ENCODE measurements at regions not wholly inside any gene's neighbourhood (a gene's known extent, or its start where the extent isn't known, plus 50 kb on each side); places are given as distances from the start of the nearest gene placed in this dataset.
A peak's percentile ranks its signal among the peaks of the same experiment; 100 is the strongest.

- H3K27ac ChIP-seq, result no peak overlapping the region
- TF ChIP-seq CTCF (IDR thresholded peaks at IDR 0.05), result no peak
- TF ChIP-seq EZH2 (IDR thresholded peaks at IDR 0.05), result no peak
- TF ChIP-seq EZH2phosphoT487 (IDR thresholded peaks at IDR 0.05), result no peak
- H3K36me3 ChIP-seq, result no peaks in the 10 kb centered on the region
- H4K20me1 ChIP-seq (ENCODE audit: low read depth), result no peaks in the 10 kb centered on the region
- H3K27me3 Mint-ChIP-seq (ENCODE audit: insufficient read depth, low read depth), result peaks cover 2% of the 10 kb centered on the region
- H3F3A ChIP-seq (ENCODE audit: low read depth), result no peaks in the 10 kb centered on the region
- peaks cover 17% of the 10 kb centered on the region for H3K4me1 ChIP-seq
- no peak for DNase-seq (ENCODE audit: low spot score)
- H3K36me3 Mint-ChIP-seq, result peaks cover 3% of the 10 kb centered on the region
- H3K9me3 Mint-ChIP-seq, result peaks cover 10% of the 10 kb centered on the region
- no peak overlapping the region for H3K27ac Mint-ChIP-seq
- no peak overlapping the region for H3K4me3 Mint-ChIP-seq
- H3K4me3 ChIP-seq, result no peak overlapping the region
- no peaks in the 10 kb centered on the region for H3K9me3 ChIP-seq (ENCODE audit: low read depth)
- no peak overlapping the region for H3K4me2 ChIP-seq
- H2AFZ ChIP-seq (replicated peaks), result peak overlapping the region; percentile 73
- no peaks in the 10 kb centered on the region for H3K27me3 ChIP-seq
- no peaks in the 10 kb centered on the region for H3K79me2 ChIP-seq (ENCODE audit: low read depth)
- H3K9ac ChIP-seq, result no peak overlapping the region
- peaks cover 45% of the 10 kb centered on the region for H3K4me1 Mint-ChIP-seq
Measured at GRCh38 chr5:124872086-124872485, 125.6 kb upstream of the ZNF608 start.

- H3K27ac ChIP-seq, result no peak overlapping the region
- H3K27me3 ChIP-seq, result no peaks in the 10 kb centered on the region
- no peak for DNase-seq (ENCODE audit: low spot score)
- no peak overlapping the region for H3K4me3 ChIP-seq
- H3K9ac ChIP-seq, result no peak overlapping the region
- Mint-ChIP-seq H3K27ac (no peak overlapping the region), H3K4me3 (no peak overlapping the region), H3K9me3 (peaks cover 10% of the 10 kb centered on the region), H3K27me3 (ENCODE audit: insufficient read depth, low read depth) (peaks cover 2% of the 10 kb centered on the region), H3K36me3 (peaks cover 3% of the 10 kb centered on the region), H3K4me1 (peaks cover 46% of the 10 kb centered on the region)
- H3K79me2 ChIP-seq (ENCODE audit: low read depth), result no peaks in the 10 kb centered on the region
- no peak overlapping the region for H3K4me2 ChIP-seq
- H2AFZ ChIP-seq (replicated peaks), result peak overlapping the region; percentile 73
- TF ChIP-seq EZH2 (IDR thresholded peaks at IDR 0.05) (no peak), CTCF (IDR thresholded peaks at IDR 0.05) (no peak), EZH2phosphoT487 (IDR thresholded peaks at IDR 0.05) (no peak)
- no peaks in the 10 kb centered on the region for H3K36me3 ChIP-seq
- no peaks in the 10 kb centered on the region for H4K20me1 ChIP-seq (ENCODE audit: low read depth)
- peaks cover 17% of the 10 kb centered on the region for H3K4me1 ChIP-seq
- H3F3A ChIP-seq (ENCODE audit: low read depth), result no peaks in the 10 kb centered on the region
- no peaks in the 10 kb centered on the region for H3K9me3 ChIP-seq (ENCODE audit: low read depth)
Measured at GRCh38 chr5:124872615-124873014, 126.2 kb upstream of the ZNF608 start.

- no peak for TF ChIP-seq EZH2 (IDR thresholded peaks at IDR 0.05)
- TF ChIP-seq CTCF (IDR thresholded peaks at IDR 0.05), result no peak
- no peak for TF ChIP-seq EZH2phosphoT487 (IDR thresholded peaks at IDR 0.05)
- H3K4me3 Mint-ChIP-seq, result no peak overlapping the region
Measured at GRCh38 chr5:124873188-124873587, 126.7 kb upstream of the ZNF608 start.

More at GRCh38 chr5:124873188-124873587, 126.7 kb upstream of the ZNF608 start:
- Histone ChIP-seq H3K4me1 (peaks cover 17% of the 10 kb centered on the region), H3K9me3 (ENCODE audit: low read depth) (no peaks in the 10 kb centered on the region), H3K36me3 (no peaks in the 10 kb centered on the region), H3K27ac (no peak overlapping the region), H3F3A (ENCODE audit: low read depth) (no peaks in the 10 kb centered on the region), H3K27me3 (no peaks in the 10 kb centered on the region), H3K4me2 (no peak overlapping the region), H4K20me1 (ENCODE audit: low read depth) (no peaks in the 10 kb centered on the region), H3K4me3 (no peak overlapping the region), H3K79me2 (ENCODE audit: low read depth) (no peaks in the 10 kb centered on the region), H3K9ac (no peak overlapping the region), H2AFZ (replicated peaks) (no peak overlapping the region)
- no peak for DNase-seq (ENCODE audit: low spot score)
- H3K9me3 Mint-ChIP-seq, result peaks cover 10% of the 10 kb centered on the region
- peaks cover 48% of the 10 kb centered on the region for H3K4me1 Mint-ChIP-seq
- H3K27me3 Mint-ChIP-seq (ENCODE audit: insufficient read depth, low read depth), result peaks cover 2% of the 10 kb centered on the region
- peaks cover 3% of the 10 kb centered on the region for H3K36me3 Mint-ChIP-seq
- no peak overlapping the region for H3K27ac Mint-ChIP-seq
